H7 (cell line): ENCODE measurements at regions not wholly inside any gene's neighbourhood (a gene's known extent, or its start where the extent isn't known, plus 50 kb on each side); places are given as distances from the start of the nearest gene placed in this dataset.

Source experiments
- DNase-seq: peaks from one replicate; pipeline ENCODE4 v3.0.0; 2012
- H3K27me3 ChIP-seq: 2 replicates; pipeline ENCODE4 v1.6.0; 2011; ENCODE audit warnings: mild to moderate bottlenecking, low read length; ENCODE audit not compliant: control insufficient read depth, insufficient read depth
- H3K36me3 ChIP-seq: replicated peaks from 2 replicates; pipeline ENCODE4 v1.5.1; 2011; ENCODE audit warnings: low read length; ENCODE audit not compliant: control insufficient read depth, insufficient read depth
- H3K4me3 ChIP-seq: 2 replicates; pipeline ENCODE4 v1.5.1; 2011; ENCODE audit warnings: low read depth, mild to moderate bottlenecking, control low read depth, low read length, moderate library complexity; ENCODE audit not compliant: insufficient read depth

DNA sequence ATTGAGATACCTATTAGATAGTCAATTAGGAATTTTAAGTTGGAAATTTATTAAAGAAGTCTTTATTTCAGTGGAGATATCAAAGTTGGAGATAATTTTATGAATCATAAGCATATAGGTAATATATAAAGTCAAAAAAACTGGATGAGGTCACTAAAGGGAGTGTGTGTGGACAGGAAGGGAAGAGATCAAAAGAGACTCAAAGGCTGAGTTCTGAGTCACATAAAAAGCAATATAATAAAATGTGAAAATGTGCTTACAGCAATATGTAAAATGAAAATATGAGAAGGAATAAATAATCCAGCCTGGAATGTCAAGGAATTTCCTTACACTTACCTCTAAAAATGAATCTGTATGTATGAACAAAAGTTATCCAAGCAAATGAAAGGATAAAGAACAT, 583.3 kb upstream of the SORCS1 start:
- no peak for DNase-seq

DNA sequence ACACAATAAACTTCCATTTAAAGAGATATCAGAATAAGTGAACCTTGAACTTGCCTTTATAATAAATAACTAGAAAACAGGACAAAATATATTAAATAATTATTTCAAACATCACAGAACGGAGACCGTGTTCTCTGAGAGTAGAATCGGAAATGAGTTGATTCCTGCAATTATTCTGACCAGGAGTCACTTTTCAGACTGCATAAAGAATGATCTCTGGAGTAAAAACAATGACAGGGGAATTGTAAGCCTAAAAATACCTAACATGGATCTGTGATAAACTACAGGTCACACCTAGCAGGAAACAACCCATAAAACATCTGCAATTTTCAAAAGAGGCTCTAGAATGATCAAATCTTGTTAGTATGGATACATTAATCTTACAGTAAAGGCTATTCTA, 577.5 kb upstream of the SORCS1 start:
- H3K36me3 ChIP-seq = no peaks in the 10 kb centered on the region
- no peak for DNase-seq
- H3K4me3 ChIP-seq = no peak overlapping the region
- H3K27me3 ChIP-seq = no peaks in the 10 kb centered on the region

More for the DNA sequence above, 583.3 kb upstream of the SORCS1 start:
- H3K27me3 ChIP-seq = no peaks in the 10 kb centered on the region
- H3K36me3 ChIP-seq = no peaks in the 10 kb centered on the region
- H3K4me3 ChIP-seq = no peak overlapping the region

DNA sequence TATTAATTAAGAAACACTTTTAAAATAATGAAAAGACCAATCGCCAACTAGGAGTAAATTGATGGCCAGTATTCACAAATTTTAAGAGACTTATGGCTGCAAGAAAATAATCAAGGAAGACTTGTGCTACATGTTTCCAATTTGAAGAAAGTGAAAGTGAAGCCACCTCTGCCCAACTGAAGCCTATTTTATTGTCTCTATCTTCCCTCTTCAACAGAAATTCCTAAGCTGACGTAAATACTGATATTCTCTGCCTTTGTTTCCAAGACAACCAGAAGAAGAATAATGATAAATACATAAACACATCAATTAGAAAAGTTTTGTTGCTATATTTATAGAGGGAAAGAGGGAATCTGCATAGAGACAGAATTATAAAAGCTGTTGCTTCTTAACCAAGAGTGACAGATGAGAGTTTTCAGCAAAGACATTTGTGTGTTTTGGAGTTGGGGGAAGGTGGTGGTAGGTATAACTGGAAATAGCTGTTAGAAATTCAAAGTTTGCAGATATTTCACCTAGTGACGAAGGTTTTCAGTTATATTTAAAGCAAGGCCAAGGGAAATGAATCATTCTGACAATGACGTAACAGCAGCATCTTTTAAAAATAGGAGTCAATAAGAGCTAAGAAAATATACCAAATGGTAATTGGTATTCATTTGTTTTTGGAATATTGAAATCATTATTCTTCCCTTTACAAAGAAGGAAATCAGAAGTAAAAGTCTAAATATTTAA, 576.6 kb upstream of the SORCS1 start:
- no peak for DNase-seq
- no peaks in the 10 kb centered on the region for H3K36me3 ChIP-seq
- H3K4me3 ChIP-seq = no peak overlapping the region
- H3K27me3 ChIP-seq = no peaks in the 10 kb centered on the region

DNA sequence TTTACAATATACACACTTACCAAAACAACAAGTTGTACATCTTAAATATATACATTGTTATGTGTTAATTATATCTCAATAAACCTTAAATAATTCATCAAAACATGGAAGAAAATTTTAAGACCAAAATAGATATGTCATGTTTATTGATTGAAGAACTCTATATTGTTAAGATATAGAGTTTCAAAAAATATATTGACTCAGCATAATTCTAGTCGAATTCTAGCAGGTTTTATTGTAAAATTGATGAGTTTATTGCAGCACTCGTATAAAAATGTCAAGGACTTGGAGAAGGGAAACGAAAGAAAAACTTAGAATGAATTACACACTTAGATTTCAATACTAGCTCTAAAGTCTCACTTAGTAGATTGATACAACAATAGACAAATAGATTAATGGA, 575.4 kb upstream of the SORCS1 start:
- H3K4me3 ChIP-seq = no peak overlapping the region

DNA sequence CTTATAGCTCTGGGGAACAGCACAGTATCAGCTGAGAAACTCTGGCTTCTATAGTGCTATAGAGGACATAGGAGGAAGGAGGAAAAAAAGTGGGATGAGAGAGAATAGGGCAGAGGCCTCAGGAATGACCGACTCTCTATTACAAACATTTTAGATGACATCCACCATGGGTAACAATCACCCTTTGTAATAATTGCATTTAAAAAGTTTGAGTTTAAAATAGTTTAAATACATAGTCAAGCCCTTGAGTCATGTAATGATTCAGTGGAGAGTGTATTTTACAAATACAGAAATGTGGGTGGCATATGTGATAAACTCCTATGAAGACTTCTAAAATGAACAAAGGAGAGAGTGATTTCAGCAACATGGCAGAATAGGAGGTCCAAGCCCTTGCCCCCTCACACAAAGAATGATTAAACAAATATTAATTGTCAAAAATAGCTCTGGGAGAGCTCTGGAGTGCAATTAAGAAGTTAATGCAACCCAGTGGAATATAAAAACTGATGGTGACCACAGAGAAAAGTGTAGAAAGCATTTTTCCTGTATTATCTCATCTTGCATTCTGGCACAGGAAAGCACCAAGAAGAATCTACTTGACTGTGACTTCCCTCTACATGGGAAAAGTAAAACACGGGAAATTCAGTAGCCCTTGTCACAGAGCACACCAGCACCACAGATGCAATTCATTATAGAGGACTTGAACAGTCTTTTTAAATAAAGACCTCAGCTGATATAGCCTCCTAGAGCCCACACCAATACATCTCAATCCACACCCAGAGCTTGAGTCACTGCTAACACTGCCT, 569.0 kb upstream of the SORCS1 start:
- Histone ChIP-seq H3K27me3 (no peaks in the 10 kb centered on the region), H3K36me3 (no peaks in the 10 kb centered on the region), H3K4me3 (no peak overlapping the region)
- no peak for DNase-seq

More for the DNA sequence above, 575.4 kb upstream of the SORCS1 start:
- no peak for DNase-seq
- Histone ChIP-seq H3K36me3 (no peaks in the 10 kb centered on the region), H3K27me3 (no peaks in the 10 kb centered on the region)

DNA sequence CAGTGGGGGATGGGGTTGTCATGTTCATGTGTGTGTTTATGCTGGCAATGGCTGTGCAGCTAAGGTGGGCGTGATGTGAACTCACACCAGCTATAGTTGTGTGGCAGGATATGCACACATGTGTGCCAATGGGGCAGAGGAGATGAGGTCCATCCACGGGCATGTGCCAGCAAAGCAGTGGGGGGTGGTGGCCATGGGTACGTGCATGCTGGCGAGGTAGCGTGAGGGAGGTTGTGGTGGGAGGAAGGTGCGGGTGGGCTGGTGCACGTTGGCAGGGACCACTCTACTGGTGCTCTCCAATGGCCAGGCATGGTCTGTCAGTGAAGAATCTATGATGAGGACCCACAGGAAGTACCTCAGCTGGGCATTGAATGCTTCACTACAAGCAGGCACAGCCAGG, 567.5 kb upstream of the SORCS1 start:
- Histone ChIP-seq H3K27me3 (no peaks in the 10 kb centered on the region), H3K4me3 (no peak overlapping the region), H3K36me3 (no peaks in the 10 kb centered on the region)
- no peak for DNase-seq

DNA sequence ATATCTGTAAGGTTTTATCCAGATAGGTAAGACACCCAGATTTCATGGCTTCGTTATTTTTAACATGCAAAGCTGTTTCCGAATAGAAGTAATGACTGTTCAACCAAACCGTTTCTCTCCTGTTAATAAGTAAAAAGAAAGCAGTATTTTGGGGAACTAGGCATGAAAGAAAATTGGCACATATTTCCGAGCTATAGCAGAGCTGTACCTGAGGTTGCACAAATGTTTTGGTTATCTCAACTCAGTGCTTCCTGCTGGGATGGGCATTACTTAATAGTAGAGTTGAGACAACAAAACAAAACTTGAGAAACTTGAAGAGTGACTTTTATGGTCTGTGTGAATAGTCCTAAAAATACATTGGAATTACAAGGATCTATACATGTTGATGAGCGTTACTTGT, 564.3 kb upstream of the SORCS1 start:
- Histone ChIP-seq H3K27me3 (no peaks in the 10 kb centered on the region), H3K36me3 (no peaks in the 10 kb centered on the region), H3K4me3 (no peak overlapping the region)
- DNase-seq = no peak

DNA sequence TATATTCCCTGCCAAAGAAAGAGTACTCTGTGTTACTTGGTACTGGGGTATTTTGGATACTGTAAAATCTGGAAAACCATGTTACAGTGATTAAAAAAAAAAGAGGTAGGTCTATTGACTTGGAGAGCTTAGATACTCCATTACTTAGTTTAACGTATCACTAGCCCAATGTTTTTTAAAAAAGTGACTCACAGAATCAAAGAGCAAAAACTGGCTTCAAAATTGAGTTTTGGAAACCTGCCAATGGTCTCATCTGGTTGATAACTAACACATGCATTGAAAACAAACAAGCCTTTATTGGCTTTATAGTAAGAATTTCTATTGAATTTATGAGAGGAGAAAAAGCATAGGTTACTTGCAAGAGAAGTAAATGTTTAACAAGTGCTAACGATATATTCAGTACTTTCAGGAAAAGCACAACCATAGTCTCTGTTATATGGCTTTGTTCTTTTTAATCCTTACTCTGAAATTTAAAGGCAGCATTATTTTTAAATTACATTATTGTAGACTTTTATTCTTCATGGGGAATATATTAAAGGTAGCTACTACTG, 563.3 kb upstream of the SORCS1 start:
- Histone ChIP-seq H3K4me3 (no peak overlapping the region), H3K27me3 (no peaks in the 10 kb centered on the region), H3K36me3 (no peaks in the 10 kb centered on the region)
- no peak for DNase-seq

DNA sequence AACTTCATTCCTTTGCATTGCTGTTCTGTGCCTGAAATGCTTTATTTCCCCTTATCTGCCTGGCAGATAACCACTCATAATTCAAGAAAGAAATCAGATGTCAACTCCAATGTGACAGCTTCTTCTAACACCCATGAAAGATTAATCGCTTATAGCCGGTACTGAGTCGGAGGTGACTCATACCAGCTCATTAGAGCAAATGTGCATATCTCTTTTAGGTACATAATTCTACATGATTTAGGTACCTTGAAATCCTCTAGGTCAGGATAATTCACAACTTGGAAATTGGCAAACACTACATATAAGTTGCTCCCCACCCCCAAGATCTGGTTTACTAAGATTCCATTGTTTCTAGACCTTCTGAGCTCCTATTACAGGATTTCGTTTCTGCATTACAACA, 554.4 kb upstream of the SORCS1 start:
- no peak overlapping the region for H3K4me3 ChIP-seq
- no peaks in the 10 kb centered on the region for H3K27me3 ChIP-seq
- no peak for DNase-seq
- no peaks in the 10 kb centered on the region for H3K36me3 ChIP-seq

DNA sequence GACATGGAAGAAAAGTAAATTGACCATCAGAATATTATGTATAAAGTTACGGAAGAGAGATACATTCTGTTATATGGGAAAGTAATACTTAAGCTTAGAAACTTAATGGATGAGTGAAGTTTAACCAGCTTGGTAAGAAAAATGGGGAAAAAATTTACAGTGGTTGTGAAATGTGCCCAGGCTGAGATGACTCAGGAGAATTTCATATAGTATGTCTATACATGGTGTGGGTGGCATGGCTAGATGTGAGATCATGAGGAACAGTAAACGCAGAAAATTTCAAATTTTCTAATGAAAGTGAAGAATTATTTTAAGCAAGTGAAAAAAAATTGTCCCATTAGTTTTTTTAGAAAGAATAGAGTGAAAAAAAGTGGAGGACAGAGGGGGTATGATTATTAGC, 552.5 kb upstream of the SORCS1 start:
- no peaks in the 10 kb centered on the region for H3K27me3 ChIP-seq
- no peaks in the 10 kb centered on the region for H3K36me3 ChIP-seq
- no peak overlapping the region for H3K4me3 ChIP-seq
- no peak for DNase-seq

DNA sequence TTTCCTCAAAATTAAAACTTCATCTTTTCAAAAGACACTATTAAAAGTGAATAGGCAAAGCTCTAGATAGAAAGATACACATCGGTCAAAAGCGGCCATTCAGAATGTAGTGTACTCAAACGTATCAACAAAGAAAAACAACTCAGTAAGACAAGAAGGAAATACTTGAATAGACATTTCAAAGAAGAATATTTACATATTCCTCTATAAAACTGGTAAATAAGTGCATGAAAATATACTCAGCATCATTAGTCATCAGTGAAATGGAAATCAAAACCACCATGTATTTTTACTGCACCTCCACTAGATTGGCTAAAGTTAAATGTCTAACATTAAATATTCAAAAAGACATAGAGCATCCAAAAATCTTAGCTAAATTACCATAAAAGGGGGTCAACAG, 551.1 kb upstream of the SORCS1 start:
- no peak for DNase-seq
- Histone ChIP-seq H3K36me3 (no peaks in the 10 kb centered on the region), H3K4me3 (no peak overlapping the region), H3K27me3 (no peaks in the 10 kb centered on the region)

DNA sequence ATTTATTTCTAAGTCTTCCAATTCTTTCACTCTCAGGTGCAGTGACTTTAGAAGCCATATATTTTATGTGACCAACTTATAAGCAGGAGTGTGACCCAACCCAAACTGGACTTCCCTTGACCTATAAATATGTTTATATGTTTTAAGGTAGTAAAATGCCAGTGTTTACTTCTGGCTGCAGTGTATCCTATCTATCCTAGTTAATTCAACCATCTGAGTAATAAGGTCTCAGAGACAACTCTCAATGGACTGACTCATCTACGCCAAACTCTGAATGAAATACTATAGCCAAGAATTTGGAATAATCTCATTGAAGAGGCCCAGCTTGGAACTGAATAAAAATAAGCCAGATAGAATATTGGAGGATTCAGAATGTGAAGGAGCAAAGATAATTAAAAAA, 544.5 kb upstream of the SORCS1 start:
- Histone ChIP-seq H3K27me3 (no peaks in the 10 kb centered on the region), H3K36me3 (no peaks in the 10 kb centered on the region), H3K4me3 (no peak overlapping the region)
- no peak for DNase-seq

DNA sequence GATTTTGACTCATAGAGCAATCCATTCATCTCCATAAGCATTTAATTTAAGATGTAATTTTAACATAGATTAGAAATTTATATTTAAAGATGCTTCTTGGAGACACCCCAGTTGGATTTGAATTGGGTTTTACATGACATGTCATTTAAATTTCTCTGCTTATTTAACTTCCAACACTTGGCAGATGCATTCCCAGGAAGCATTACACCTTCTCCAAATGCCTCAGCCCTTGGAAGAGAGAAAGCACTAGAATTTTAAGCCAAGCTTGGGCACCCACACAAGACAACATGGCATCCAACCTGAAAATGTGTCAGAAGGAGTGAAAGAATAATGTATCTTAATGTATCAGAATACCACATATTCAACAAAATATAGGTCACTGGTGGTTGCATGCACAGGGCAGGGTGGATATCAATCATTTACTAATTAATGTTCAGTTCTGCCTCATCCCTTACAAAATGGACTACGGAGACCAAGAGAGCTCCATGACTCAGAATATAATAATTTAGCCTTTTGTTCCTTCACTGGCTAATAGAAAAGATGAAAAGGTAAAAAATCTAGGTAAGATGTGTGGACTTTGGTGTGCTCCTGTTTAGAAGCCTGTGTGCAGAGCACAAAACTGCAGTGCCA, 541.7 kb upstream of the SORCS1 start:
- Histone ChIP-seq H3K36me3 (no peaks in the 10 kb centered on the region), H3K27me3 (no peaks in the 10 kb centered on the region), H3K4me3 (no peak overlapping the region)
- no peak for DNase-seq

DNA sequence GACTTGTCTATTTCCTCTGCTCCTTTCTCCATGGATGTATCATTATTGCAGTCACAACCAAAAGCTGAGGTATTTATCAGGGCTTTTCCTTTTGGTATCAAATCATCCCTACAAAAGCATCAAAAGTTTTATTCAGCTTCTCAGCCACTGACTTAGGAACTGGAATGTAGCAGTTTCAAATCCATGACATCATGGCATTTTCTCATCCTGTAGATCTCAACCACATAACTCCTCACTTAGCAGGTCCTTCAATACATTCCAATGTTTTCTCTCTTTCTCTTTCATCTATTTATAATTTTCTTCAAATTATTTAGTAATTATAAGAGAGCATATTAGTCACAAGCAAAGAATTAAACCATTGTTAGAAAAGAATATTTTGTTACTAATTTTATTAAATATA, 537.4 kb upstream of the SORCS1 start:
- DNase-seq = no peak
- Histone ChIP-seq H3K27me3 (no peaks in the 10 kb centered on the region), H3K36me3 (no peaks in the 10 kb centered on the region), H3K4me3 (no peak overlapping the region)

DNA sequence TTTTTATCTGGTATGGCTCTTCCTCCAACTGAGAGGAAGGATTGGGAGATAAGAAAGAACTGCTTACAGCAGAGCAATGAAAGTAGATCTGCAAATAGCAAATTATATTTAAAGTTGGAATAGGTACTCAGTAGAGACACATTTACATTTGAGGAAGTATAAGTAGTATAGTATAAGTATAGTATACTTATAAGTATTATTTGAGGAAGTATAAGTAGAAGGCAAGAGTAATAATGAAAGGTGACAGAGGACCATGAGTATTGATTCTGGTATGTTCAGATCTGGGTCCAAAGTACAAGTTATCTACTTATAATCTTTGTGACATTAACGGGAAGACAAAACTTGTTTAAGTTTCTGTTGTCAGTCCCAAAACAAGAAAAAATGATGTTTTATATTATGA, 527.6 kb upstream of the SORCS1 start:
- no peak for DNase-seq
- Histone ChIP-seq H3K36me3 (no peaks in the 10 kb centered on the region), H3K27me3 (no peaks in the 10 kb centered on the region), H3K4me3 (no peak overlapping the region)
